Endothelial cell of umbilical vein (primary cell): ENCODE measurements at regions not wholly inside any gene's neighbourhood (a gene's known extent, or its start where the extent isn't known, plus 50 kb on each side); places are given as distances from the start of the nearest gene placed in this dataset.

ENCODE experiments used
- BruUV-seq: library from RNA; stranded (reverse); fragments of 400-500 nt; replicated peaks from 2 replicates; lab custom pipeline; 2021; lab: Mats Ljungman, UMichigan
- CTCF ChIA-PET: fragments of 300-600, 350-600 bp; sonication (Branson Sonifier 250); formaldehyde crosslinking; loops from one replicate; lab custom pipeline; 2021; ENCODE audit warnings: antibody characterized with exemption, inconsistent platforms; lab: Charles Lee
- POLR2A ChIA-PET: fragments of 300-600, 350-600 bp; sonication (Branson Sonifier 250); formaldehyde crosslinking; loops from one replicate; lab custom pipeline; 2021; ENCODE audit warnings: antibody characterized with exemption, inconsistent platforms; lab: Charles Lee
- DNase-seq: peaks from one replicate; pipeline ENCODE4 v3.0.0-alpha.2; 2011; ENCODE audit warnings: low read depth, low spot score
- FAIRE-seq: peaks from 2 replicates; lab custom pipeline; 2011; peaks lifted over from hg19 to GRCh38; lab: Jason Lieb, UNC
- H2AFZ ChIP-seq: 2 replicates; pipeline ENCODE4 v1.6.0; 2012; ENCODE audit warnings: low read depth, low read length, control low read depth, inconsistent platforms
- H3K27ac ChIP-seq: 2 replicates; pipeline ENCODE4 v1.5.1; 2011; ENCODE audit warnings: low read depth, mild to moderate bottlenecking, control low read depth, low read length, moderate library complexity; ENCODE audit not compliant: insufficient read depth
- H3K27me3 ChIP-seq, 2 experiments: 2 replicates each; pipeline versions ENCODE4 v1.6.0 to v1.6.1; 2011; ENCODE audit warnings: low read length in 2 of 2, mixed read lengths in 1 of 2; ENCODE audit not compliant: control insufficient read depth in 2 of 2, insufficient read depth in 2 of 2
- H3K36me3 ChIP-seq, 2 experiments: 2 replicates in 1 of 2; 3 replicates in 1 of 2; pipeline ENCODE4 v1.5.1; 2011; ENCODE audit warnings: low read length in 2 of 2, mild to moderate bottlenecking in 1 of 2, moderate library complexity in 1 of 2; ENCODE audit not compliant: control insufficient read depth in 2 of 2, insufficient read depth in 2 of 2; ENCODE audit errors: extremely low read depth in 1 of 2
- H3K4me1 ChIP-seq: 3 replicates; pipeline ENCODE4 v1.5.1; 2011; ENCODE audit warnings: mild to moderate bottlenecking, low read length; ENCODE audit not compliant: control insufficient read depth, insufficient read depth; ENCODE audit errors: extremely low read depth
- H3K4me2 ChIP-seq: 2 replicates; pipeline ENCODE4 v1.6.1; 2011; ENCODE audit warnings: low read length, control low read depth, mixed read lengths; ENCODE audit not compliant: insufficient read depth
- H3K4me3 ChIP-seq, 3 experiments: fragments of 200-600 bp in 1 of 3; sonication (generic), shearing (Covaris generic) in 1 of 3; replicated peaks in 1 of 3; 2 replicates each; pipeline ENCODE4 v1.5.1; 2011 to 2016; ENCODE audit warnings: control low read depth in 3 of 3, low read length in 3 of 3, mild to moderate bottlenecking in 2 of 3, inconsistent platforms in 1 of 3, low read depth in 1 of 3, moderate library complexity in 1 of 3; ENCODE audit not compliant: insufficient read depth in 1 of 3
- H3K79me2 ChIP-seq: 2 replicates; pipeline ENCODE4 v1.6.0; 2012; ENCODE audit warnings: low read length, inconsistent platforms; ENCODE audit not compliant: control insufficient read depth, insufficient read depth
- H3K9ac ChIP-seq: replicated peaks from 2 replicates; pipeline ENCODE3; 2011; ENCODE audit warnings: low read length, control low read depth; ENCODE audit not compliant: insufficient read depth; ENCODE audit errors: extremely low read depth
- H3K9me1 ChIP-seq: replicated peaks from 3 replicates; pipeline ENCODE4 v1.6.0; 2011; ENCODE audit warnings: mild to moderate bottlenecking, low read length; ENCODE audit not compliant: control insufficient read depth, insufficient read depth; ENCODE audit errors: extremely low read depth
- H3K9me3 ChIP-seq: replicated peaks from 2 replicates; pipeline ENCODE4 v1.5.1; 2012; ENCODE audit warnings: low read length, inconsistent platforms; ENCODE audit not compliant: control insufficient read depth, insufficient read depth
- H4K20me1 ChIP-seq: replicated peaks from 2 replicates; pipeline ENCODE3; 2011; ENCODE audit warnings: mild to moderate bottlenecking, low read length; ENCODE audit not compliant: control insufficient read depth, insufficient read depth; ENCODE audit errors: extremely low read depth
- EZH2 ChIP-seq: IDR thresholded peaks from 2 replicates; pipeline ENCODE4 v1.6.1; 2012; ENCODE audit warnings: borderline replicate concordance, low read depth, mild to moderate bottlenecking, moderate library complexity, low read length, inconsistent platforms; ENCODE audit not compliant: severe bottlenecking
- FOS ChIP-seq: IDR thresholded peaks from 2 replicates; pipeline ENCODE4 v1.6.1; 2011; ENCODE audit warnings: mild to moderate bottlenecking, low read length, moderate library complexity, borderline replicate concordance; ENCODE audit not compliant: insufficient read depth
- GATA2 ChIP-seq: IDR thresholded peaks from 2 replicates; pipeline ENCODE4 v1.7.0; 2011; ENCODE audit warnings: low read depth, mild to moderate bottlenecking, moderate library complexity, mixed read lengths, low read length; ENCODE audit not compliant: insufficient read length, insufficient read depth
- JUN ChIP-seq: IDR thresholded peaks from 2 replicates; pipeline ENCODE4 v1.6.1; 2011; ENCODE audit warnings: borderline replicate concordance, low read depth; ENCODE audit not compliant: insufficient read length, insufficient read depth
- MYC ChIP-seq: IDR thresholded peaks from one replicate; pipeline ENCODE4 v1.6.1; 2011; ENCODE audit warnings: mild to moderate bottlenecking, low read depth, low read length
- POLR2A ChIP-seq: IDR thresholded peaks from 2 replicates; pipeline ENCODE4 v1.6.1; 2012; ENCODE audit warnings: low read depth, mild to moderate bottlenecking, control low read depth, low read length
- POLR2AphosphoS5 ChIP-seq: IDR thresholded peaks from 2 replicates; pipeline ENCODE4 v1.6.1; 2012; ENCODE audit warnings: low read depth, mild to moderate bottlenecking, control low read depth, low read length, moderate library complexity; ENCODE audit not compliant: insufficient read depth
- dilution Hi-C: fragments of 300-500 bp; cut with MboI; formaldehyde crosslinking; loops from one replicate; pipeline ENCODE4 v1.15.0; 2019; ENCODE audit warnings: low sequenced_read_pairs; ENCODE audit not compliant: extremely low pct_ligation_motif_present
- intact Hi-C: fragments of 100-400 bp; cut with micrococcal nuclease; formaldehyde crosslinking; loops from one replicate; pipeline ENCODE4 v1.10.0; 2022
- TF ChIP-seq, protein P1 (sequence below): IDR thresholded peaks from 2 replicates; pipeline ENCODE4 v1.6.1; 2011; ENCODE audit not compliant: insufficient read depth, insufficient read length
- TF ChIP-seq, protein P2 (sequence below), 2 donors: IDR thresholded peaks; 1 replicate in 1 of 2; 2 replicates in 1 of 2; pipeline ENCODE4 v1.5.1; 2011; ENCODE audit warnings: low read length in 2 of 2, mild to moderate bottlenecking in 2 of 2, moderate library complexity in 2 of 2, control low read depth in 1 of 2, inconsistent platforms in 1 of 2, low read depth in 1 of 2; ENCODE audit not compliant: insufficient read depth in 1 of 2; ENCODE audit errors: extremely low read depth in 1 of 2

DNA sequence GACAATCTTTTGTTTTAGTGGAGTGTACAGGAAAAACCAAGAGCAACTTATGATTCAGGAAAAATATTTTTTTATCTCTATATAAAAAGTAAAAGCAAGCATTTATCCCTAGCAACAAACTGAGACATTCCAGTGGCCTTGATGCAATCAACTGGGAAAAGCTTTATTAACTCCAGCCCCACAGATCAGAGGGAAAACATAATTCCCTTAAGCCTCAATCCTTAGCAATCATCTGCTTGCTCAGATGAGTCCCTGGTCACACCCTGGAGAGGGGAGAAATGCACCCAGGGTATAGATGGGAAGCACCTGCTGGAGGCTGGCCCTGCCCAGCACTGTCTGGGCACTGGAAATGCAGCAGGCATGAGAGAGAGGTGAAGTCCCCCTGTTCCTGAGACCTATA is 636.6 kb downstream of the TNS3 start:
- dilution Hi-C loops (no loop called here), intact Hi-C loops (no loop called here)
- no peak overlapping the region for H3K9ac ChIP-seq
- no peaks in the 10 kb centered on the region for H4K20me1 ChIP-seq
- no peaks in the 10 kb centered on the region for H3K27me3 ChIP-seq
- no peak overlapping the region for H3K4me3 ChIP-seq
- CTCF ChIA-PET, result no interaction called here
- H3K9me3 ChIP-seq, result no peaks in the 10 kb centered on the region
- TF ChIP-seq JUN (no peak), FOS (no peak), MYC (no peak), POLR2AphosphoS5 (no peak), POLR2A (no peak), GATA2 (no peak), EZH2 (no peak)
- TF ChIP-seq, protein P1, sequence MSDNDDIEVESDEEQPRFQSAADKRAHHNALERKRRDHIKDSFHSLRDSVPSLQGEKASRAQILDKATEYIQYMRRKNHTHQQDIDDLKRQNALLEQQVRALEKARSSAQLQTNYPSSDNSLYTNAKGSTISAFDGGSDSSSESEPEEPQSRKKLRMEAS, result no peak
- TF ChIP-seq, protein P2, sequence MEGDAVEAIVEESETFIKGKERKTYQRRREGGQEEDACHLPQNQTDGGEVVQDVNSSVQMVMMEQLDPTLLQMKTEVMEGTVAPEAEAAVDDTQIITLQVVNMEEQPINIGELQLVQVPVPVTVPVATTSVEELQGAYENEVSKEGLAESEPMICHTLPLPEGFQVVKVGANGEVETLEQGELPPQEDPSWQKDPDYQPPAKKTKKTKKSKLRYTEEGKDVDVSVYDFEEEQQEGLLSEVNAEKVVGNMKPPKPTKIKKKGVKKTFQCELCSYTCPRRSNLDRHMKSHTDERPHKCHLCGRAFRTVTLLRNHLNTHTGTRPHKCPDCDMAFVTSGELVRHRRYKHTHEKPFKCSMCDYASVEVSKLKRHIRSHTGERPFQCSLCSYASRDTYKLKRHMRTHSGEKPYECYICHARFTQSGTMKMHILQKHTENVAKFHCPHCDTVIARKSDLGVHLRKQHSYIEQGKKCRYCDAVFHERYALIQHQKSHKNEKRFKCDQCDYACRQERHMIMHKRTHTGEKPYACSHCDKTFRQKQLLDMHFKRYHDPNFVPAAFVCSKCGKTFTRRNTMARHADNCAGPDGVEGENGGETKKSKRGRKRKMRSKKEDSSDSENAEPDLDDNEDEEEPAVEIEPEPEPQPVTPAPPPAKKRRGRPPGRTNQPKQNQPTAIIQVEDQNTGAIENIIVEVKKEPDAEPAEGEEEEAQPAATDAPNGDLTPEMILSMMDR (IDR thresholded peaks at IDR 0.05; ENCODE audit: extremely low read depth in 1 of 2, insufficient read depth in 1 of 2, low read depth in 1 of 2, low read length in 2 of 2), result no peak
- no peaks in the 10 kb centered on the region for H3K9me1 ChIP-seq
- no TSS peak for BruUV-seq
- POLR2A ChIA-PET, result no interaction called here
- H2AFZ ChIP-seq, result no peak overlapping the region
- no peaks in the 10 kb centered on the region for H3K4me1 ChIP-seq
- DNase-seq (no peak), FAIRE-seq (no peak)
- no peak overlapping the region for H3K27ac ChIP-seq
- no peaks in the 10 kb centered on the region for H3K79me2 ChIP-seq
- H3K36me3 ChIP-seq, result no peaks in the 10 kb centered on the region
- no peak overlapping the region for H3K4me2 ChIP-seq
